HepG2 (cell line): ENCODE measurements at regions not wholly inside any gene's neighbourhood (a gene's known extent, or its start where the extent isn't known, plus 50 kb on each side); places are given as distances from the start of the nearest gene placed in this dataset.

Experiments
- ATAC-seq: fragments of 200-7000 bp; cut with Tn5 transposase; 3 replicates; pipeline ENCODE4 v1.9.1; 2020; ENCODE audit warnings: mild to moderate bottlenecking, moderate library complexity
- BruUV-seq: library from RNA; stranded (reverse); fragments of 400-500 nt; replicated peaks from 2 replicates; lab custom pipeline; 2021; lab: Mats Ljungman, UMichigan
- CTCF ChIA-PET: fragments of 300-600 bp; formaldehyde crosslinking; extraction: SDS; loops from one replicate; lab custom pipeline; 2021; ENCODE audit warnings: low total read pairs, inconsistent platforms, low intra/inter-chr PET ratio; lab: Yijun Ruan, JAX
- POLR2A ChIA-PET: fragments of 350-600 bp; sonication (Branson Sonifier 250); formaldehyde crosslinking; loops from one replicate; lab custom pipeline; 2020; ENCODE audit warnings: antibody characterized with exemption, inconsistent platforms; lab: Yijun Ruan, JAX
- DNase-seq: peaks from one replicate; pipeline ENCODE4 v3.0.0-alpha.2; 2015; ENCODE audit warnings: low spot score
- FAIRE-seq: peaks from 3 replicates; lab custom pipeline; 2011; peaks lifted over from hg19 to GRCh38; lab: Jason Lieb, UNC
- H2AFZ ChIP-seq: one replicate; pipeline ENCODE4 v1.6.1; 2011; ENCODE audit warnings: low read length, inconsistent platforms
- H3K27ac ChIP-seq: fragments of 300-600 bp; 3 replicates; pipeline ENCODE4 v1.8.0; 2011; ENCODE audit warnings: mixed run types, mild to moderate bottlenecking, mixed read lengths, low read length, inconsistent platforms; ENCODE audit not compliant: insufficient read depth; ENCODE audit errors: extremely low read length
- H3K27me3 ChIP-seq, 2 experiments: fragments of 200-600 bp in 1 of 2; 2 replicates in 1 of 2; 3 replicates in 1 of 2; pipeline versions ENCODE4 v1.6.0 to v1.8.0; 2011; ENCODE audit warnings: low read length in 2 of 2, mild to moderate bottlenecking in 2 of 2, moderate library complexity in 2 of 2, inconsistent platforms in 1 of 2; ENCODE audit not compliant: insufficient read depth in 2 of 2, control insufficient read depth in 1 of 2
- H3K36me3 ChIP-seq, 2 experiments: fragments of 200-600 bp in 1 of 2; replicated peaks in 1 of 2; 2 replicates in 1 of 2; 3 replicates in 1 of 2; pipeline versions ENCODE4 v1.5.1 to v1.8.0; 2011; ENCODE audit warnings: low read length in 2 of 2, inconsistent platforms in 1 of 2; ENCODE audit not compliant: insufficient read depth in 2 of 2, control insufficient read depth in 1 of 2
- H3K4me1 ChIP-seq: 2 replicates; pipeline ENCODE4 v1.5.1; 2012; ENCODE audit warnings: low read length, inconsistent platforms; ENCODE audit not compliant: insufficient read depth
- H3K4me2 ChIP-seq: 2 replicates; pipeline ENCODE4 v1.6.0; 2011; ENCODE audit warnings: low read depth, low read length, inconsistent platforms
- H3K4me3 ChIP-seq, 3 experiments: fragments of 200-600 bp in 1 of 3; sonication (generic), shearing (Covaris generic) in 1 of 3; replicated peaks in 1 of 3; 2 replicates each; pipeline ENCODE4 v1.5.1; 2011 to 2016; ENCODE audit warnings: low read length in 3 of 3, inconsistent platforms in 2 of 3, low read depth in 2 of 3, mild to moderate bottlenecking in 2 of 3, control low read depth in 1 of 3, mixed read lengths in 1 of 3; ENCODE audit not compliant: insufficient read depth in 1 of 3
- H3K79me2 ChIP-seq: one replicate; pipeline ENCODE4 v1.6.1; 2011; ENCODE audit warnings: low read length, inconsistent platforms; ENCODE audit not compliant: insufficient read depth
- H3K9ac ChIP-seq: 2 replicates; pipeline ENCODE4 v1.6.0; 2011; ENCODE audit warnings: mild to moderate bottlenecking, low read depth, low read length, inconsistent platforms; ENCODE audit not compliant: insufficient read depth
- H3K9me3 ChIP-seq: 2 replicates; pipeline ENCODE4 v1.5.1; 2012; ENCODE audit warnings: mild to moderate bottlenecking, low read length
- H4K20me1 ChIP-seq: 2 replicates; pipeline ENCODE4 v1.6.0; 2011; ENCODE audit warnings: inconsistent platforms, mild to moderate bottlenecking, low read length, moderate library complexity; ENCODE audit not compliant: insufficient read depth
- FOSL1 ChIP-seq: sonication (generic); formaldehyde crosslinking; IDR thresholded peaks from 2 replicates; pipeline ENCODE4 v1.9.0; 2021; ENCODE audit warnings: missing genetic modification reagents, borderline replicate concordance
- IRX3 ChIP-seq: sonication (generic); formaldehyde crosslinking; IDR thresholded peaks from 2 replicates; pipeline ENCODE4 v1.8.1; 2023; ENCODE audit warnings: mild to moderate bottlenecking, low read depth, missing genetic modification reagents, borderline replicate concordance
- MEIS2 ChIP-seq: sonication (generic); formaldehyde crosslinking; IDR thresholded peaks from 2 replicates; pipeline ENCODE4 v1.9.0; 2021; ENCODE audit warnings: mild to moderate bottlenecking, missing genetic modification reagents
- PHF21A ChIP-seq: sonication (generic); formaldehyde crosslinking; IDR thresholded peaks from 2 replicates; pipeline ENCODE4 v1.5.0; 2020; ENCODE audit warnings: mild to moderate bottlenecking, missing genetic modification reagents
- POLR2AphosphoS2 ChIP-seq: IDR thresholded peaks from 2 replicates; pipeline ENCODE4 v1.6.1; 2011; ENCODE audit warnings: low read depth, low read length, improper control_type of control experiment
- SALL1 ChIP-seq: sonication (generic); formaldehyde crosslinking; IDR thresholded peaks from 2 replicates; pipeline ENCODE4 v1.8.0; 2022; ENCODE audit warnings: mild to moderate bottlenecking, missing genetic modification reagents
- SIN3A ChIP-seq: IDR thresholded peaks from 2 replicates; pipeline ENCODE4 v1.6.1; 2011; ENCODE audit warnings: low read depth, mild to moderate bottlenecking, control low read depth, low read length, borderline replicate concordance
- ZBTB42 ChIP-seq: sonication (generic); formaldehyde crosslinking; IDR thresholded peaks from 2 replicates; pipeline ENCODE4 v1.5.0; 2020; ENCODE audit warnings: mild to moderate bottlenecking, missing genetic modification reagents
- ZSCAN9 ChIP-seq: IDR thresholded peaks from 2 replicates; pipeline ENCODE4 v1.6.1; 2016; ENCODE audit warnings: borderline replicate concordance
- WGBS: methylation state at CpG from one replicate; pipeline ENCODE4 v1.1.6; 2017; ENCODE audit warnings: low lambda C conversion rate; 5-methylcytosine and 5-hydroxymethylcytosine counted together
- in situ Hi-C: cut with HindIII; loops from 2 replicates; pipeline ENCODE4 v1.10.0; 2017; ENCODE audit warnings: low pct_unique_long_range_greater_than_20kb; ENCODE audit not compliant: extremely low pct_ligation_motif_present
- intact Hi-C: fragments of 100-400 bp; cut with micrococcal nuclease; formaldehyde crosslinking; loops from one replicate; pipeline ENCODE4 v1.10.0; 2022; ENCODE audit not compliant: unreplicated experiment

DNA sequence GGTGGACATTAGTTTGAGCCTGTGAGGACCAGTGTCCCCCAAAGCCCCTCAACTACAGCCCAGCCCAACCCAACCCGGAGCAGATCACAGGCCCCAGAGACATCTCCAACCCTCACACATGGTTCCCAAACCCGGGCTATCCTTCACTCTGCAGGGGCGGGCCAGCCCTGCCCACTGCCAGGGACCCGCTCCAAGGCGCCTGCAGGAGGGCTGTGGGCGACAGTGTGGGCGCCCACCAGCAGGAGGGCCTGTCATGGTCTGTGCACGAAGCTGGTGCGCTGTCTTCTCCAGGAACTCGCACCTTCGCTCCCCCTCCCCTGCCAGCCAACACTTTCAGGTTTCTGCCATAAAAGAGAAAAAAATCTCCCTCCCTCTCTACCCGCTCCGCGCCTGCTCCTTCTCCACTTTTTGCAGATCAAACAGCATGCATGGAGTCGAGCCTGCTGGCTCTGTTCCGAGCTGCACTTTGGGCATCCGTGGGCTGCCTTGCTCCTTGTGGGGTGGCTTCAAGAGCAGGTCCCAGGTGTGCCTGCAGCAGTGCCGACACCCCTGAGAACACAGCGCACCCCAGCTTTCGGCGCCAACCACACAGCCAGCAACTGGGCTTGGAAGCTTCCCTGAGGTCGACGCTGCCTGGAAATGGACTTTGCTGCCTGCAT, 133.7 kb upstream of the PPP1R26 start:
- Histone ChIP-seq H3K9ac (no peak overlapping the region), H3K79me2 (no peaks in the 10 kb centered on the region), H3K4me1 (no peaks in the 10 kb centered on the region), H3K27me3 (peaks cover 10 to 83% of the 10 kb centered on the region in 2 experiments), H4K20me1 (peaks cover 8% of the 10 kb centered on the region; the same call in 1 of the 2 replicates), H3K4me2 (no peak overlapping the region), H3K9me3 (no peaks in the 10 kb centered on the region), H2AFZ (no peak overlapping the region), H3K4me3 (no peak overlapping the region), H3K27ac (no peak overlapping the region), H3K36me3 (no peaks in the 10 kb centered on the region)
- no peak for TF ChIP-seq POLR2AphosphoS2
- no peak for TF ChIP-seq PHF21A (CRISPR knock-in tag)
- no peak for TF ChIP-seq SIN3A
- TF ChIP-seq ZBTB42 (CRISPR knock-in tag): no peak
- TF ChIP-seq FOSL1 (CRISPR knock-in tag): no peak
- no peak for TF ChIP-seq SALL1 (CRISPR knock-in tag)
- no peak for TF ChIP-seq ZSCAN9 (CRISPR knock-in tag)
- no peak for TF ChIP-seq IRX3 (CRISPR knock-in tag)
- TF ChIP-seq MEIS2 (CRISPR knock-in tag): no peak
- ATAC-seq (no peak), DNase-seq (no peak), FAIRE-seq (no peak)
- intact Hi-C loops: no loop called here
- WGBS: 9% methylated on average over 11 of the region's 23 CpGs
- POLR2A ChIA-PET: no interaction called here
- no TSS peak for BruUV-seq
- CTCF ChIA-PET: no interaction called here
- in situ Hi-C loops: loop anchor here (5.0 kb wide), 1 partner anchor 259 kb away; the partner anchor contains the start of gene OLFM1
